ENCODE measurements at regions not wholly inside any gene's neighbourhood (a gene's known extent, or its start where the extent isn't known, plus 50 kb on each side); places are given as distances from the start of the nearest gene placed in this dataset.
"Not testable (repeated sequence)": the region's sequence is repeated elsewhere in the genome, so short reads cannot be mapped to it uniquely, and the experiment has no call there.

DNA sequence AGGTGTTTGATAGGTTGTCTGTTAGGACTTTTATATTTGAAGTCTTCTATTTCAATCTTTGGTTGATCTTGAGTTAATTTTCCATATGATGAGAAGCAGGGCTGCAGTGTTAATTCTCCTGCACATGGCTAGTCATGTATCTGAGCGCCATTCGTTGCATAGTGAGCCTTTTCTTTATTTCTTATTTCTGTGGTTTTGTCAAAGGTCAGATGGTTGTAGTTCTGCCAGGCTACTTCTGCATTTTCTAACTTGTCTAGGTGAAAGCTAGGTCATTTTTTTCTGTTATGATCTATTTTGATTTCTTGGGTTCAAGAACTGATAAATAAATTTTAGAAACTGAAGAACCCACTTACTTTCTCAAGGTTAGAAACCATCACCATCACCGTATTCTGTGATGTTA lies 56.7 kb downstream of the CCDC74A start:
- DNase-seq (ENCODE audit: low read depth): no peak
- no peak overlapping the region for H3K4me3 ChIP-seq (ENCODE audit: low read length)
- TF ChIP-seq, protein P1, sequence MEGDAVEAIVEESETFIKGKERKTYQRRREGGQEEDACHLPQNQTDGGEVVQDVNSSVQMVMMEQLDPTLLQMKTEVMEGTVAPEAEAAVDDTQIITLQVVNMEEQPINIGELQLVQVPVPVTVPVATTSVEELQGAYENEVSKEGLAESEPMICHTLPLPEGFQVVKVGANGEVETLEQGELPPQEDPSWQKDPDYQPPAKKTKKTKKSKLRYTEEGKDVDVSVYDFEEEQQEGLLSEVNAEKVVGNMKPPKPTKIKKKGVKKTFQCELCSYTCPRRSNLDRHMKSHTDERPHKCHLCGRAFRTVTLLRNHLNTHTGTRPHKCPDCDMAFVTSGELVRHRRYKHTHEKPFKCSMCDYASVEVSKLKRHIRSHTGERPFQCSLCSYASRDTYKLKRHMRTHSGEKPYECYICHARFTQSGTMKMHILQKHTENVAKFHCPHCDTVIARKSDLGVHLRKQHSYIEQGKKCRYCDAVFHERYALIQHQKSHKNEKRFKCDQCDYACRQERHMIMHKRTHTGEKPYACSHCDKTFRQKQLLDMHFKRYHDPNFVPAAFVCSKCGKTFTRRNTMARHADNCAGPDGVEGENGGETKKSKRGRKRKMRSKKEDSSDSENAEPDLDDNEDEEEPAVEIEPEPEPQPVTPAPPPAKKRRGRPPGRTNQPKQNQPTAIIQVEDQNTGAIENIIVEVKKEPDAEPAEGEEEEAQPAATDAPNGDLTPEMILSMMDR (conservative IDR thresholded peaks at IDR 0.05; ENCODE audit: low read length): no peak

DNA sequence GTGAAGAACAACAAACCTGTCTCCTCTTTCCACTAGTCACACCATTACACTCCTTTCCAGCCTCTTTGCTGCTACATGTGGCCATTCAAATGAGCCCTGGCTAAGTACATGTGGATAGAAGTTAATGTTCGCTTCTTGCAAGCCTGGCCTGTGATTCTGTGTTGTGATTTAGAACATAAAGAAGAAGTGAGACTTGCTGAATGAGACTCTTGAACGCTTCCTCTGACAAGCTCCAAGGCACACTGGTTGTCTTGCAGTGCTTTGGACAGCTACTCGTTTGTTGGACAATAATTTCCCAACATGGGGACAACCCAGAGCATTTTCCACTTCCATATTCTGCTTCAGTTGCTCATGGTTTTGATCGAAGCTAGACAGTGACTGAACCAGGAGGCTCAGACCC lies 57.3 kb downstream of the CCDC74A start:
- no peak overlapping the region for H3K4me3 ChIP-seq (ENCODE audit: low read length)
- TF ChIP-seq, protein P1 (conservative IDR thresholded peaks at IDR 0.05; ENCODE audit: low read length): no peak
- DNase-seq (ENCODE audit: low read depth): no peak

DNA sequence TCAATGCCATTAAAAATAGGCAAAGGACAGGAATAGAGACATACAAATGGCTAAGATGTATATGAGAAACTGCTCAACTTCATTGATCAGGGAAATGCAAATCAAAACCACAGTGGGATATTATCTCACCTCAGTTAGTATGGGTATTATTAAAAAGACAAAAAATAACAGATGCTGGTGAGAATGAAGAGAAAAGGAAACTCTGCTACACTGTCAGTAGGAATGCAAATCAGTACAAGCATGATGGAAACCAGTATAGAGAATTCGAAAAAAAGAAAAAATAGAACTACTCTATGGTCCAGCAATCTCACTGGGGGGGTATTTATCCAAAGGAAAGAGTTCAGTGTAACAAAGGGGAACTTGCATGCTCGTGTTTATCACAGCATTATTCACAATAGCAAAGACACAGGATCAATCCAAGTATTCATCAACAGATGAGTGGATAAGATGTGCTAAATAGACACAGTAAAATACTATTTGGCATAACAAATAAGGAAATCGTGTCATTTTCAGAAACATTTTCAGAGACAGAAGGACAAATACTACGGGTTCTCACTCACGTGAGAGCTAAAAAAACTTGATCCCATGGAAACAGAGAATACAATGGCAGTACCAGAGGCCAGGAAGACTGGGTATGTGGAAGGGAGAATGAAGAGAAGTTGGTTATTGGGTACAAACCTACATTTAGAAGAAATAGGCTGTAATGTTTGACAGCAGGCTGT lies 60.6 kb downstream of the CCDC74A start:
- TF ChIP-seq, protein P1 (conservative IDR thresholded peaks at IDR 0.05; ENCODE audit: low read length): no peak
- no peak overlapping the region for H3K4me3 ChIP-seq (ENCODE audit: low read length)
- DNase-seq (ENCODE audit: low read depth): no peak

DNA sequence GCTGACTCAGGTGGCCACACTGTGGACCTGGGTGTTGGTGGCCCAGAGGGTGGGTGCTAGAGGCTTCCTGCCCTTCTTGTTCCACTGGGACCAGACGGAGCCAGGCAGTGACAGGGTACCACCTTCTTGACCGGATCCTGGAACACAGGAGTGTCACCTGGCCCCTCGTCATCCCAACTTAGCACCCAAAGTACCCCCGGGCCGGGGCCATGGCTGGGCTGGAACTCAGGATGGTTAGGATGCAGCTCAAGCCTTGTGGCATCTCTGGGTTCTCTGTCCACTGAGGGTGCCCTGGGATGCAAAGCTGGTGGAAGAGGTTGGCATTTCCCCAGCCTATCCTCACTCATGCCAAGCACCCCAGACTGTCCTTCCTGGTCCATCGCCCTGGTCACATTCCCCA lies 61.4 kb downstream of the CCDC74A start:
- not testable (repeated sequence) for DNase-seq (ENCODE audit: low read depth); H3K4me3 ChIP-seq (ENCODE audit: low read length)

DNA sequence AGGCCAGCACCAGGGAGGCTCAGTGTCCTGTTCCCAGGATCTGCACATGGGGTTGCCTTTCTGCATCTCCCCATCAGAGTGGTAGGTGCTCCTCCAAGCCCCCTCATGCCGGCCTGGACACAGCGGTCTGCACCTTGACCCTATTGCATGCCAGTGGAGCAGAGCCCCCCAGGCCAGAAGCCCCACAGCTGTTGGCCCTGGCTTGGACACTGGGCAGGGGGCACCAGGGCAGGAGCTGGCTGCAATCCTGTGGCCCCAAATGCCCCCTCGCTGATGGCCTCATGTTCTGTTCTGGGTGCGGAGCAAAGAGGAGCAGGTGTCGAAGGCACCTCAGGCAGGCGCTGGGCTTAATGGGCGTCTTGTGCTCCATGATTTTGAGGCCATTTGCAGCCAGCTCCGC lies 62.7 kb downstream of the CCDC74A start:
- TF ChIP-seq, protein P1 (conservative IDR thresholded peaks at IDR 0.05; ENCODE audit: low read length): no peak
- no peak overlapping the region for H3K4me3 ChIP-seq (ENCODE audit: low read length)
- no peak for DNase-seq (ENCODE audit: low read depth)

DNA sequence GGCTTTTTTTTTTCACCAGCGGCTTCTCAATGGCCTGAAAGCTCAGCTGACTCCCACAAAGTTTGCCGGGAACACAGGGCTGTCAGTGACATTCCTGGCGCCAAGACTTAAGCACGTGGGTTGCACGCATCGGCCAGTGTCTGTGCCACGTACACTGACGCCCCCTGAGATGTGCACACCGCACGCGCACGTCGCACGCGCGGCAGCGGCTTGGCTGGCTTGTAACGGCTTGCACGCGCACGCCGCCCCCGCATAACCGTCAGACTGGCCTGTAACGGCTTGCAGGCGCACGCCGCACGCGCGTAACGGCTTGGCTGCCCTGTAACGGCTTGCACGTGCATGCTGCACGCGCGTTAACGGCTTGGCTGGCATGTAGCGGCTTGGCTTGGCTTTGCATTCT lies 63.2 kb downstream of the CCDC74A start:
- no peak overlapping the region for H3K4me3 ChIP-seq (ENCODE audit: low read length)
- TF ChIP-seq, protein P1 (conservative IDR thresholded peaks at IDR 0.05; ENCODE audit: low read length): no peak
- no peak for DNase-seq (ENCODE audit: low read depth)

DNA sequence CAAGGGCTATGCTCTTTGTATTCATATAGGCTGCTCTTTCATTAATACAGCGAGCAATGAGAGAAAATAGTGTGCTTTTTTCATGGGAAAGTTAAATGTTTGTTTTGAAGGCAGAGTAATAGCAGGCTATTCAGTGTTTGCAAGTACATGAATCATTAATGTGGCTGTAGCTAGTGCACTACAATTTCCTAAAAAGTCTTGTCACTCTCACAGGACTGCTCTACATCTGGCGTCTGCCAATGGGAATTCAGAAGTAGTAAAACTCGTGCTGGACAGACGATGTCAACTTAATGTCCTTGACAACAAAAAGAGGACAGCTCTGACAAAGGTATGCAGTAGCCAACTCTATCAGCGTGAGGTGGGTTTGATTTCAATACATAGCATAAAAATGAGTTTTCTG lies 68.9 kb downstream of the CCDC74A start:
- H3K4me3 ChIP-seq (ENCODE audit: low read length); DNase-seq (ENCODE audit: low read depth): not testable (repeated sequence)

DNA sequence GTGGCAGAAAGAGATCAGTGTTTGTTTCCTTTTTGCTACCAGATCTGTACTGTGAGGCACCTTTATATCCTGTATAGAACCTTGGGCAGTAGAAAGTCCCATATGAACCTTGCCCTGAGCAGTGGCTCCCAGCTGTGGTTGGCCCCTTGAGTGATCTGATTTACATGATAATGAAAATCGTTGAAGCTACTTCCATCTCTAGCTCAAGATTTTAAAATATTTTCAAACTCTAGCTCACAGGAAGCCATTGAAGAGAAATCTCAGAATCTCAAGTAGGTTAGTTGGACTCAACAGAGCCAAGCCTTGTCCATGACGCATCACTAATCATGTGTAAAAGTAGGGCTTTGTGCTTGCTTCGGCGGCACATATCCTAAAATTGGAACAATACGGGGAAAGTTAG lies 74.8 kb downstream of the CCDC74A start:
- DNase-seq (ENCODE audit: low read depth); H3K4me3 ChIP-seq (ENCODE audit: low read length): not testable (repeated sequence)

DNA sequence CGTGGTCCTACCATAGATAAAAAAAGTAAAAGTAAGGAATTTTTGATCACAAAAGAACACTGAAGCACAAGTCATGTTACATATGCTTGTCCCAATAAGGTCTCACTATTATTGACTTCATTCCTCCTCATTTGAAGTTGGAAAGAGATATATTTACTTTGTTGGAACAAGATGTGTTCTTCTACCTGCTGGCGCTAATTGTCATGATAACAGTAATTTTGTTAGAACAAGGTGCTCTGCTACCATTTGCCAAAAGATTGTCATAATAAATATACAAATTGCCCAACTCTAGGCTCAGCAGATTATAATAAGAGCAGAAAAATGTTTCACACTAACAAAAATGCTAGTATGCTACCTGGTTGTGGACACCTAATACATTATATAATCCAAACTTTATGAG lies 77.0 kb downstream of the CCDC74A start:
- H3K4me3 ChIP-seq (ENCODE audit: low read length); DNase-seq (ENCODE audit: low read depth): not testable (repeated sequence)

DNA sequence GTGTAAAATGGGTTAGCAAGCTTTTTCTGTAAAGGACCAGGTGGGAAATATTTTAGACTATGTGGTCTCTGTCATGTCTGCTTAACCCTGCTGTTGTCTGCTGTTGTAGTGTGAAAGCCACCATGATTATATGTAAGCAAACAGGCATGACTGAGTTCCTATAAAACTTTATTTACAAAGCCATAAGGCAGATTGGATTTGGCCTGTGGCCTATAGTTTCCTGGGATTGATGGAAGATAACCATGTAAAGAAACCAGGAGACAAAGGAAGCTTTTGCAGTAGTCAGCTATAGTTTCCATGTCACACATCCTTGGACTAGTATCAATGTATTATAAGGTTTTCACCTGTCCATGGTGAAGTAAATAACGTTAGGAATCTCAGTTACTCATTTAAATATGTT lies 78.7 kb downstream of the CCDC74A start:
- not testable (repeated sequence) for DNase-seq (ENCODE audit: low read depth); H3K4me3 ChIP-seq (ENCODE audit: low read length)

DNA sequence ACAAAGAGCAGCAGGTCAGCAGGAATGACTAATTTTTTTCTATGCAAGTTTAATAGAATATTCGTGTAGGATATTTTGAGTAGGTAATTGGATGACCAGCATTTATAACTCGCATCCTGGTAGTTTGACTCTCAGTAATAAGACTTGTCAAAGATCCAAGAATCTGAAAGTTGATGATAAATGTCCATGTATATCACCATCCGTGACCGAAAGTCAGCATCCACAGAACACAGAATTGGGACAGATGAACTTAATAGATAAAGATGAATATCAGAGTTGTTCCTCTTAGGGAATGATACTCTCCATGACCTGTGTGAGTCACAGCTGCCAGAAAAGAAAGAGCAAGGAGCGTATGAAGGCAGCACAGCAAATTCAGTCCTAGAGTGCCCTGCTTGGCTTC lies 79.4 kb downstream of the CCDC74A start:
- not testable (repeated sequence) for DNase-seq (ENCODE audit: low read depth)

DNA sequence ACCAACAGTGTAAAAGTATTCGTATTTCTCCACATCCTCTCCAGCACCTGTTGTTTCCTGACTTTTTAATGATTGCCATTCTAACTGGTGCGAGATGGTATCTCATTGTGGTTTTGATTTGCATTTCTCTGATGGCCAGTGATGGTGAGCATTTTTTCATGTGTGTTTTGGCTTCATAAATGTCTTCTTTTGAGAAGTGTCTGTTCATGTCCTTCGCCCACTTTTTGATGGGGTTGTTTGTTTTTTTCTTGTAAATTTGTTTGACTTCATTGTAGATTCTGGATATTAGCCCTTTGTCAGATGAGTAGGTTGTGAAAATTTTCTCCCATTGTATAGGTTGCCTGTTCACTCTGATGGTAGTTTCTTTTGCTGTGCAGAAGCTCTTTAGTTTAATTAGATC lies 86.9 kb downstream of the CCDC74A start:
- H3K4me3 ChIP-seq (ENCODE audit: low read length); DNase-seq (ENCODE audit: low read depth): not testable (repeated sequence)

More for the DNA sequence above, 79.4 kb downstream of the CCDC74A start:
- H3K4me3 ChIP-seq (ENCODE audit: low read length): not testable (repeated sequence)

DNA sequence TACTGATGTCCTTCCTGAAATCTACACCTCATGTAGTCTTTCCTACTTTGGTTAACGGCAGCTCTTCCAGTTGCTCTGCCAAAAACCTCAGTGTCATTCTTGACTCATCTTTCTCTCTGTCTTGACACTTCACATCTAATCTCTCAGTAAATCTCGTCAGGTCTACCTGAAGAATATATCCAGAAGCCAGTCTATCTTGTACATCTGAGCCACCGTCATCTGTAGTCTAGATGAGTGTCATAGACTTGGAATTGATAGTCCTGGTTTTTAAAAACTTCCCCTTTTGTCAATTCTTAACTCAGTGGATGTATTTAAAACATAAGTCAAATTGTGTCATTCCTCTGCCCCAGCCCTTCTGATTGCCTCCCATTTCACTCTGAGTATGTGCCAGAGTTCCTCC lies 90.6 kb downstream of the CCDC74A start:
- not testable (repeated sequence) for H3K4me3 ChIP-seq (ENCODE audit: low read length); DNase-seq (ENCODE audit: low read depth)

DNA sequence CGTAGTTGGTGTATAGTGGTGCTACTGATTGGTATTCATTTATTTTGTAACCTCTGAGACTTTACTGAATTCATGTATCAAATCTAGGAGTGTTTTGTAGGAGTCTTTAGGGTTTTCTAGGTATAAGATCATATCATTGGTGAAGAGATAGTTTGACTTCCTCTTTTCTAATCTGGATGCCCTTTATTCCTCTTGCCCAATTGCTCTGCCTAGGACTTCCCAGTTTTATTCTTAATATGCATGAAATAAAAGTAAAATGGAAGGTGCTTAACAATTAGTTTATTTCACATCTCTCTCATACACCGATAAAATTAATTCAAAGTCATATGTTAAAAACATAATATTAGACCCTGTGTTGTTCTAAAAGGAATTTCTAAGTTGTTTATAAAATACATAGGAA lies 95.2 kb downstream of the CCDC74A start:
- not testable (repeated sequence) for DNase-seq (ENCODE audit: low read depth); H3K4me3 ChIP-seq (ENCODE audit: low read length)
